ENCODE measurements at regions not wholly inside any gene's neighbourhood (a gene's known extent, or its start where the extent isn't known, plus 50 kb on each side); places are given as distances from the start of the nearest gene placed in this dataset.

DNA sequence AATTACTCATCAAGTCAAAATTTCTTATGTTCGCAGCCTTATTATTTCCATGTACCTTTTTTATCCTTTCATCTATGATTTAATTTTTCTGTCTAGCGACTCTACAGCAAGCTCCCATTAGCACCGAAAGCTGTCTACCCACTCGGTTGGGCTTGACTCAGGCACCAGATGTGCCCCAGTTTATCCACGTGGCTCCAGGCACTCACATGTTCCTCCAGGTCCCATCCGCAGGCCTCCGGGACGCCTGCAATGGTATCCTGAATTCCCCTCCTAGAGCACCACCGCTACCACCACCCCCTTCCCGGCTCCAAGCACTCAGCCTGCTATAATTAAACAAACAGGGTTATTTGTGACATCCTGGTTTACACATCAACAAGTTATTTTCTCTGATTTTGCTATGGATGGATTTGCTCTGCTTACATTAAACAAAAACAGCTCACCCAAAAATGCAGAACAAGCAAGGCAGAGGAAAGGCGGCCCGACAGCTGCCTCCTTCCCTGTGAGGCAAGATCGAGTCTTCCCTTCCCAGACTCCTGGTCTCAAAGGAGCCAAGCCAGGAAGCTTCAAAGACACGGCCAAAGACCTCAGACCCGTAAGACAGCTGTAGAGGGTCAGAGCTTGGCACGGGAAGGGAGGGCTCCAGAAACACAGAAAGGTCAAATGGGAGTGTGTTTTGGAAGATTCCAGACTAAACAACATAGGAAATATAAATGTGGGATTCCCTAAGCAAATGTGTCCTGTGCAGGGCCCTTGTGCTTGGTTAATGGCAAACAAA, 253.8 kb downstream of the TTC8 start (continued):
- TF ChIP-seq, protein P1, sequence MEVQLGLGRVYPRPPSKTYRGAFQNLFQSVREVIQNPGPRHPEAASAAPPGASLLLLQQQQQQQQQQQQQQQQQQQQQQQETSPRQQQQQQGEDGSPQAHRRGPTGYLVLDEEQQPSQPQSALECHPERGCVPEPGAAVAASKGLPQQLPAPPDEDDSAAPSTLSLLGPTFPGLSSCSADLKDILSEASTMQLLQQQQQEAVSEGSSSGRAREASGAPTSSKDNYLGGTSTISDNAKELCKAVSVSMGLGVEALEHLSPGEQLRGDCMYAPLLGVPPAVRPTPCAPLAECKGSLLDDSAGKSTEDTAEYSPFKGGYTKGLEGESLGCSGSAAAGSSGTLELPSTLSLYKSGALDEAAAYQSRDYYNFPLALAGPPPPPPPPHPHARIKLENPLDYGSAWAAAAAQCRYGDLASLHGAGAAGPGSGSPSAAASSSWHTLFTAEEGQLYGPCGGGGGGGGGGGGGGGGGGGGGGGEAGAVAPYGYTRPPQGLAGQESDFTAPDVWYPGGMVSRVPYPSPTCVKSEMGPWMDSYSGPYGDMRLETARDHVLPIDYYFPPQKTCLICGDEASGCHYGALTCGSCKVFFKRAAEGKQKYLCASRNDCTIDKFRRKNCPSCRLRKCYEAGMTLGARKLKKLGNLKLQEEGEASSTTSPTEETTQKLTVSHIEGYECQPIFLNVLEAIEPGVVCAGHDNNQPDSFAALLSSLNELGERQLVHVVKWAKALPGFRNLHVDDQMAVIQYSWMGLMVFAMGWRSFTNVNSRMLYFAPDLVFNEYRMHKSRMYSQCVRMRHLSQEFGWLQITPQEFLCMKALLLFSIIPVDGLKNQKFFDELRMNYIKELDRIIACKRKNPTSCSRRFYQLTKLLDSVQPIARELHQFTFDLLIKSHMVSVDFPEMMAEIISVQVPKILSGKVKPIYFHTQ (CRISPR knock-in tag; IDR thresholded peaks at IDR 0.05), result no peak
- no peak for TF ChIP-seq ZNF317 (CRISPR knock-in tag; IDR thresholded peaks at IDR 0.05; ENCODE audit: borderline replicate concordance, low read depth)
- no peak for TF ChIP-seq ZBTB21 (CRISPR knock-in tag; IDR thresholded peaks at IDR 0.05; ENCODE audit: borderline replicate concordance)

- CTCF ChIA-PET, result no interaction called here
- no peak for DNase-seq (ENCODE audit: low spot score)
- POLR2A ChIA-PET, result no interaction called here
- no peak overlapping the region for H3K27ac Mint-ChIP-seq
- H3K9me3 Mint-ChIP-seq, result peaks cover 12% of the 10 kb centered on the region
- no peak for ATAC-seq
- no peaks in the 10 kb centered on the region for H3K36me3 Mint-ChIP-seq
- H3K27me3 Mint-ChIP-seq (ENCODE audit: low read depth), result peaks cover 48% of the 10 kb centered on the region
- H3K4me3 Mint-ChIP-seq, result no peak overlapping the region
- no peaks in the 10 kb centered on the region for H3K4me1 Mint-ChIP-seq
- TF ChIP-seq MYBL2 (CRISPR knock-in tag; IDR thresholded peaks at IDR 0.05) (no peak), ZBTB21 (CRISPR knock-in tag; IDR thresholded peaks at IDR 0.05; ENCODE audit: borderline replicate concordance) (no peak), CTCF (IDR thresholded peaks at IDR 0.05) (no peak), PRRX2 (CRISPR knock-in tag; IDR thresholded peaks at IDR 0.05) (no peak), CDX4 (CRISPR knock-in tag; IDR thresholded peaks at IDR 0.05; ENCODE audit: borderline replicate concordance) (no peak), OVOL2 (CRISPR knock-in tag; IDR thresholded peaks at IDR 0.05; ENCODE audit: borderline replicate concordance) (no peak), ZNF317 (CRISPR knock-in tag; IDR thresholded peaks at IDR 0.05; ENCODE audit: borderline replicate concordance, low read depth) (no peak), NFATC4 (CRISPR knock-in tag; IDR thresholded peaks at IDR 0.05) (no peak), FOXP1 (CRISPR knock-in tag; IDR thresholded peaks at IDR 0.05; ENCODE audit: borderline replicate concordance) (no peak), ZNF232 (CRISPR knock-in tag; IDR thresholded peaks at IDR 0.05) (no peak), NR1H2 (CRISPR knock-in tag; IDR thresholded peaks at IDR 0.05) (no peak), ZNF416 (CRISPR knock-in tag; IDR thresholded peaks at IDR 0.05) (no peak), NR2C2 (CRISPR knock-in tag; IDR thresholded peaks at IDR 0.05) (no peak)
- TF ChIP-seq, protein P2, sequence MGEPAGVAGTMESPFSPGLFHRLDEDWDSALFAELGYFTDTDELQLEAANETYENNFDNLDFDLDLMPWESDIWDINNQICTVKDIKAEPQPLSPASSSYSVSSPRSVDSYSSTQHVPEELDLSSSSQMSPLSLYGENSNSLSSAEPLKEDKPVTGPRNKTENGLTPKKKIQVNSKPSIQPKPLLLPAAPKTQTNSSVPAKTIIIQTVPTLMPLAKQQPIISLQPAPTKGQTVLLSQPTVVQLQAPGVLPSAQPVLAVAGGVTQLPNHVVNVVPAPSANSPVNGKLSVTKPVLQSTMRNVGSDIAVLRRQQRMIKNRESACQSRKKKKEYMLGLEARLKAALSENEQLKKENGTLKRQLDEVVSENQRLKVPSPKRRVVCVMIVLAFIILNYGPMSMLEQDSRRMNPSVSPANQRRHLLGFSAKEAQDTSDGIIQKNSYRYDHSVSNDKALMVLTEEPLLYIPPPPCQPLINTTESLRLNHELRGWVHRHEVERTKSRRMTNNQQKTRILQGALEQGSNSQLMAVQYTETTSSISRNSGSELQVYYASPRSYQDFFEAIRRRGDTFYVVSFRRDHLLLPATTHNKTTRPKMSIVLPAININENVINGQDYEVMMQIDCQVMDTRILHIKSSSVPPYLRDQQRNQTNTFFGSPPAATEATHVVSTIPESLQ (CRISPR knock-in tag; IDR thresholded peaks at IDR 0.05), result no peak
- TF ChIP-seq, protein P3, sequence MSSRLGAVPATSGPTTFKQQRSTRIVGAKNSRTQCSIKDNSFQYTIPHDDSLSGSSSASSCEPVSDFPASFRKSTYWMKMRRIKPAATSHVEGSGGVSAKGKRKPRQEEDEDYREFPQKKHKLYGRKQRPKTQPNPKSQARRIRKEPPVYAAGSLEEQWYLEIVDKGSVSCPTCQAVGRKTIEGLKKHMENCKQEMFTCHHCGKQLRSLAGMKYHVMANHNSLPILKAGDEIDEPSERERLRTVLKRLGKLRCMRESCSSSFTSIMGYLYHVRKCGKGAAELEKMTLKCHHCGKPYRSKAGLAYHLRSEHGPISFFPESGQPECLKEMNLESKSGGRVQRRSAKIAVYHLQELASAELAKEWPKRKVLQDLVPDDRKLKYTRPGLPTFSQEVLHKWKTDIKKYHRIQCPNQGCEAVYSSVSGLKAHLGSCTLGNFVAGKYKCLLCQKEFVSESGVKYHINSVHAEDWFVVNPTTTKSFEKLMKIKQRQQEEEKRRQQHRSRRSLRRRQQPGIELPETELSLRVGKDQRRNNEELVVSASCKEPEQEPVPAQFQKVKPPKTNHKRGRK (CRISPR knock-in tag; IDR thresholded peaks at IDR 0.05; ENCODE audit: borderline replicate concordance), result no peak
- TF ChIP-seq, protein P4, sequence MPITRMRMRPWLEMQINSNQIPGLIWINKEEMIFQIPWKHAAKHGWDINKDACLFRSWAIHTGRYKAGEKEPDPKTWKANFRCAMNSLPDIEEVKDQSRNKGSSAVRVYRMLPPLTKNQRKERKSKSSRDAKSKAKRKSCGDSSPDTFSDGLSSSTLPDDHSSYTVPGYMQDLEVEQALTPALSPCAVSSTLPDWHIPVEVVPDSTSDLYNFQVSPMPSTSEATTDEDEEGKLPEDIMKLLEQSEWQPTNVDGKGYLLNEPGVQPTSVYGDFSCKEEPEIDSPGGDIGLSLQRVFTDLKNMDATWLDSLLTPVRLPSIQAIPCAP (CRISPR knock-in tag; IDR thresholded peaks at IDR 0.05), result no peak
These were observed 260.8 kb downstream of the TTC8 start for GRCh38 chr14:89085231-89085731.
